HG02870 (cell line): ENCODE measurements at regions not wholly inside any gene's neighbourhood (a gene's known extent, or its start where the extent isn't known, plus 50 kb on each side); places are given as distances from the start of the nearest gene placed in this dataset.
A peak's percentile ranks its signal among the peaks of the same experiment; 100 is the strongest.
"Not testable (repeated sequence)": the region's sequence is repeated elsewhere in the genome, so short reads cannot be mapped to it uniquely, and the experiment has no call there.

Experiments
- ATAC-seq: cut with Tn5 transposase; IDR thresholded peaks from one replicate; pipeline ENCODE4 v1.9.1; 2021; ENCODE audit warnings: mild to moderate bottlenecking, moderate library complexity; ENCODE audit not compliant: unreplicated experiment

- ATAC-seq, result no peak
Observed at GRCh38 chrX:7542587-7543380, 300.2 kb upstream of the VCX start.

- ATAC-seq, result no peak
Observed at GRCh38 chrX:7522860-7523259, 320.1 kb upstream of the VCX start.

GRCh38 chrX:7515681-7516413, 327.1 kb upstream of the VCX start:
- no peak for ATAC-seq

- no peak for ATAC-seq
Observed at GRCh38 chrX:7514871-7515599, 327.9 kb upstream of the VCX start.

- ATAC-seq, result no peak
Observed at GRCh38 chrX:7512845-7513244, 330.1 kb upstream of the VCX start.

GRCh38 chrX:7503251-7503650, 339.7 kb upstream of the VCX start:
- no peak for ATAC-seq

GRCh38 chrX:7500386-7500785, 342.6 kb upstream of the VCX start:
- ATAC-seq, result no peak

GRCh38 chrX:7486505-7486904, 338.6 kb upstream of the PUDP start:
- ATAC-seq, result no peak

GRCh38 chrX:7485061-7485460, 337.1 kb upstream of the PUDP start:
- no peak for ATAC-seq

- no peak for ATAC-seq
Observed at GRCh38 chrX:7480721-7481120, 332.8 kb upstream of the PUDP start.

GRCh38 chrX:7462110-7462509, 314.2 kb upstream of the PUDP start:
- ATAC-seq, result no peak

GRCh38 chrX:7461051-7461450, 313.1 kb upstream of the PUDP start:
- ATAC-seq, result not testable (repeated sequence)

GRCh38 chrX:7447801-7448499, 300.0 kb upstream of the PUDP start:
- no peak for ATAC-seq

GRCh38 chrX:7446815-7447214, 298.9 kb upstream of the PUDP start:
- no peak for ATAC-seq

GRCh38 chrX:7444967-7445366, 297.0 kb upstream of the PUDP start:
- peak; percentile 92 for ATAC-seq

- ATAC-seq, result no peak
Observed at GRCh38 chrX:7441586-7441985, 293.6 kb upstream of the PUDP start.

- ATAC-seq, result no peak
Observed at GRCh38 chrX:7435822-7436221, 287.9 kb upstream of the PUDP start.

- no peak for ATAC-seq
Observed at GRCh38 chrX:7432901-7433300, 284.9 kb upstream of the PUDP start.

- no peak for ATAC-seq
Observed at GRCh38 chrX:7420717-7421116, 272.8 kb upstream of the PUDP start.

GRCh38 chrX:7414753-7415152, 266.8 kb upstream of the PUDP start:
- ATAC-seq, result no peak

- ATAC-seq, result no peak
Observed at GRCh38 chrX:7412840-7413239, 264.9 kb upstream of the PUDP start.
